GM23338 (cell line): ENCODE measurements at regions not wholly inside any gene's neighbourhood (a gene's known extent, or its start where the extent isn't known, plus 50 kb on each side); places are given as distances from the start of the nearest gene placed in this dataset.

ENCODE experiments used
- CREB1 ChIP-seq: fragments of 250-450 bp; sonication (Bioruptor Pico); IDR thresholded peaks from 2 replicates; pipeline ENCODE4 v1.5.0; 2020; ENCODE audit warnings: low read depth, mild to moderate bottlenecking, moderate library complexity
- EZH2 ChIP-seq: fragments of 200-600 bp; sonication (generic); IDR thresholded peaks from one replicate; pipeline ENCODE4 v1.8.0; 2017; ENCODE audit warnings: antibody characterized with exemption, mild to moderate bottlenecking, low read depth; ENCODE audit not compliant: unreplicated experiment
- EZH2phosphoT487 ChIP-seq: fragments of 200-600 bp; sonication (generic); IDR thresholded peaks from one replicate; pipeline ENCODE4 v1.8.1; 2018; ENCODE audit warnings: antibody characterized with exemption; ENCODE audit not compliant: unreplicated experiment
- JUNB ChIP-seq: IDR thresholded peaks from one replicate; pipeline ENCODE4 v1.6.1; 2016; ENCODE audit warnings: antibody characterized with exemption; ENCODE audit not compliant: unreplicated experiment
- POLR2AphosphoS5 ChIP-seq: IDR thresholded peaks from 2 replicates; pipeline ENCODE4 v1.6.1; 2016; ENCODE audit warnings: antibody characterized with exemption, low read depth
- ZNF114 ChIP-seq: fragments of 250-450 bp; sonication (Bioruptor Pico); IDR thresholded peaks from 2 replicates; pipeline ENCODE4 v1.5.0; 2020; ENCODE audit warnings: mild to moderate bottlenecking, moderate library complexity
- TF ChIP-seq, protein P1 (sequence below), 2 experiments: fragments of 200-600 bp in 1 of 2; sonication (generic) in 1 of 2; conservative IDR thresholded peaks; 2 replicates each; pipeline versions ENCODE4 v1.5.1 to v1.6.1; 2016 to 2017; ENCODE audit warnings: antibody characterized with exemption in 2 of 2, low read depth in 2 of 2, mild to moderate bottlenecking in 2 of 2, moderate library complexity in 1 of 2

GRCh38 chr18:51857989-51858388 lies 482.0 kb upstream of the DCC start:
- TF ChIP-seq, protein P1, sequence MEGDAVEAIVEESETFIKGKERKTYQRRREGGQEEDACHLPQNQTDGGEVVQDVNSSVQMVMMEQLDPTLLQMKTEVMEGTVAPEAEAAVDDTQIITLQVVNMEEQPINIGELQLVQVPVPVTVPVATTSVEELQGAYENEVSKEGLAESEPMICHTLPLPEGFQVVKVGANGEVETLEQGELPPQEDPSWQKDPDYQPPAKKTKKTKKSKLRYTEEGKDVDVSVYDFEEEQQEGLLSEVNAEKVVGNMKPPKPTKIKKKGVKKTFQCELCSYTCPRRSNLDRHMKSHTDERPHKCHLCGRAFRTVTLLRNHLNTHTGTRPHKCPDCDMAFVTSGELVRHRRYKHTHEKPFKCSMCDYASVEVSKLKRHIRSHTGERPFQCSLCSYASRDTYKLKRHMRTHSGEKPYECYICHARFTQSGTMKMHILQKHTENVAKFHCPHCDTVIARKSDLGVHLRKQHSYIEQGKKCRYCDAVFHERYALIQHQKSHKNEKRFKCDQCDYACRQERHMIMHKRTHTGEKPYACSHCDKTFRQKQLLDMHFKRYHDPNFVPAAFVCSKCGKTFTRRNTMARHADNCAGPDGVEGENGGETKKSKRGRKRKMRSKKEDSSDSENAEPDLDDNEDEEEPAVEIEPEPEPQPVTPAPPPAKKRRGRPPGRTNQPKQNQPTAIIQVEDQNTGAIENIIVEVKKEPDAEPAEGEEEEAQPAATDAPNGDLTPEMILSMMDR (conservative IDR thresholded peaks at IDR 0.05; ENCODE audit: low read depth in 2 of 2): no peak
- no peak for TF ChIP-seq EZH2
- TF ChIP-seq POLR2AphosphoS5: no peak
- no peak for TF ChIP-seq EZH2phosphoT487
- TF ChIP-seq CREB1: no peak
- no peak for TF ChIP-seq ZNF114 (CRISPR knock-in tag)
- TF ChIP-seq JUNB: no peak
